GM12872 (cell line): ENCODE measurements at regions not wholly inside any gene's neighbourhood (a gene's known extent, or its start where the extent isn't known, plus 50 kb on each side); places are given as distances from the start of the nearest gene placed in this dataset.

Experiments used
- TF ChIP-seq, protein P1 (sequence below): IDR thresholded peaks from 3 replicates; pipeline ENCODE4 v1.5.1; 2011; ENCODE audit warnings: low read depth, mild to moderate bottlenecking, low read length, moderate library complexity; ENCODE audit not compliant: insufficient read depth

DNA sequence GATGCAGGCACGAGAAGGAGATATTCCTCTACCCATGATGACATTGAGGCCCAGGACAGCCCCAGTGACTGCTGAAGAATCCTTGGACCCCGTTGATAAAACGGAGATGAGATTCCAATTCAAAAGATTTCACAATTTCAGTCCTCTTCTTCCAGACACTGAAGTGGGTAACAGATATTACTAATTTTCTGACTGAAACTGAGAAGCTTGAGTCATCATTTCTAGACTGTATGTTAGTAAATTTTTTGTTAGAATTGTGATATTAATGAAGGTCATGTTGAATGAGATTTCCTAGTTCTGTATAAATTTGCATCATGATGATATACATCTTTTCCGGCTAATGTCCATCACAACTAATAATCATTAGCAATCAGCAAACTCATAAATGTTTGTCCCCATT lies 185.8 kb downstream of the CHRM3 start:
- TF ChIP-seq, protein P1, sequence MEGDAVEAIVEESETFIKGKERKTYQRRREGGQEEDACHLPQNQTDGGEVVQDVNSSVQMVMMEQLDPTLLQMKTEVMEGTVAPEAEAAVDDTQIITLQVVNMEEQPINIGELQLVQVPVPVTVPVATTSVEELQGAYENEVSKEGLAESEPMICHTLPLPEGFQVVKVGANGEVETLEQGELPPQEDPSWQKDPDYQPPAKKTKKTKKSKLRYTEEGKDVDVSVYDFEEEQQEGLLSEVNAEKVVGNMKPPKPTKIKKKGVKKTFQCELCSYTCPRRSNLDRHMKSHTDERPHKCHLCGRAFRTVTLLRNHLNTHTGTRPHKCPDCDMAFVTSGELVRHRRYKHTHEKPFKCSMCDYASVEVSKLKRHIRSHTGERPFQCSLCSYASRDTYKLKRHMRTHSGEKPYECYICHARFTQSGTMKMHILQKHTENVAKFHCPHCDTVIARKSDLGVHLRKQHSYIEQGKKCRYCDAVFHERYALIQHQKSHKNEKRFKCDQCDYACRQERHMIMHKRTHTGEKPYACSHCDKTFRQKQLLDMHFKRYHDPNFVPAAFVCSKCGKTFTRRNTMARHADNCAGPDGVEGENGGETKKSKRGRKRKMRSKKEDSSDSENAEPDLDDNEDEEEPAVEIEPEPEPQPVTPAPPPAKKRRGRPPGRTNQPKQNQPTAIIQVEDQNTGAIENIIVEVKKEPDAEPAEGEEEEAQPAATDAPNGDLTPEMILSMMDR: no peak

DNA sequence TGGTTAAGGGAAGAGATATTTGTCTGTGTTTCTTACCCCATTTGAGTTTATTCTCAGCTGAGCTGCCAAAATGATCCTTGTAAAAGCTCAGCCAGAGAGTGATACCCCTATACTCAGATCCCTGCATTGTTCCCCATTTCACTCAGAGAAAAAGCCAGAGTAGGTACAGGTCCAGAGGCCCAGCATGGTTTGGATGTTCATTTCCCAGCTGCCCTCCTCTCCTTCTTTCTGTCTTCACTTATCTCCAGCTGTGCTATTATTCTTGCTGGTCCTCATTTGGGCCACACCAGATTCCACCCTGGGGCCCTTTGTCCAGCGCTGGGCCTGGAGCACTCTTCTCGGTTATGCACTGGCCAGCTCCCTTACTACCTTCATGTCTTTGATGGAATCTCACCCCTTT lies 187.7 kb downstream of the CHRM3 start:
- TF ChIP-seq, protein P1: no peak

DNA sequence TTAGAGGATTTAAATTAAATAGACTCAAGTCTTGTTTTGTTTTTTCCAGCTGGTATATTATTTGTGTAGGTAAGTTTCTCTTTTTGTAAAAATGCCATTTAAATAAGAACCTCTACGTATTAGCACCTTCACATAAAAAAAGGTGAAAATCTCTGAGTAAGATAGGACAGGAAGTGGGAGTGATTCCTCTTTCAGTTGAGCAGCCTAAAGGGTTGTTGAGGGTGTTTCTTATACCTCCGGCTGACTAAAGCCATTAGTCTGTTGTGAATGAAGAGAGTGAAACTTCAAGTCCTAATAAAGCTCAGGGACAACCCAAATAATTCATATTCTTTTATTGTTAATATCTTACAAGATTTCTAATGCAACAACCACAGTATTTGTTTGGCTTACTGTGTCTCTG lies 188.7 kb downstream of the CHRM3 start:
- TF ChIP-seq, protein P1: no peak

DNA sequence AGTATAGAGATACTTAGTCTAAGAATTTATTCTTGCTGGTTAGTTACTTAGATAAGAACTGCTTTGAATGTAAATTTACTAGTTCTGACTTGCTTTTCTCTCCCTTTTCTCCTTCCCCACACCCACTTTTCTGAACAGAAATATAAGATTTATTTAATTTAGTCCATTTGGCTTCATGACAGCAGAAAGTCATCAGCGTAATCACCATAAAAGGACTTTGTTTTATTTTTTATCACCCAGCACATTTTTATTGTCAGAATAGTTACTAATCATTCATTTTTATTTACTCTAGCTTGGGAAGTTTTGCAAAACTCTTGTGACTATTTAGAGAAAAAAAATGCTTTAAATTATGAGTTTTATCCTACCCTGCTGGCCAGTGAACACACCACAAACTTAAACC lies 197.2 kb downstream of the CHRM3 start:
- TF ChIP-seq, protein P1: no peak

DNA sequence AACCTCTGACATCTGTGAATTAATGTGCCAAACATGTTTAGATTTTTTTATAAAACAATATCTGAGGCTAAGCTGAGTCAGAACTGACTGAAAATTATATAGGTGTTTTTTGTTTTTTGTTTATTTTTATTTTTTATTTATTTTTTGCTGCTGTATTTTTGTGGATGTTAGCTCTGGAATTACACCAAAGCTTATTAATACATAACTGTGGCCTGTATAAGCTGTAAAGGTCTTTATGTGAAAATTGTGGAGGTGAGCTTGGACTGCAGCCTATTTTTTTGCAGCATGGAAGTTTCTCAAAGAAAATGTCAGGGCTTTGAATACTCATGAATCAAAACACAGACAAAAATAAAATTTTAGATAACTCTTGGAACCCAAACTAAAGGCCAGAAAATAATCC lies 199.8 kb downstream of the CHRM3 start:
- TF ChIP-seq, protein P1: no peak

DNA sequence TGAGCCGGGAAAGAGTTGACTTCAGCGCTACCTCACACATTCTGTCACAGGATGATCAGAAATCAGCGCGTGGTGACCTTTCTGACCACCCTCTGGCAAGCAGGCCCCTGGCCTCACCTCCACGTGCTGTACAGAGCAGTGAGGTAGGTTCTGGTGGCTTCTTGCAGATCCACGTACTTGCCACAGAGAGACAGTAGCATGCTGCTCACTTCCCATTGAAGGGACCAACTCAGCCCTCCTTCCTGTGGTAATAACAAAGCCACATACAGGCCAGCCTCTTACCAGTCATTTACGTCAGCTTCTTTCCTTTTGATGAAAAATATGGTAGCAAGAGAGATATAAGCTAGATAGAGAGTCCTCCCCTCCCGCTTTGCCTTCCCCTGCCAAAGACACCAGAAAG lies 200.7 kb downstream of the CHRM3 start:
- TF ChIP-seq, protein P1: no peak

DNA sequence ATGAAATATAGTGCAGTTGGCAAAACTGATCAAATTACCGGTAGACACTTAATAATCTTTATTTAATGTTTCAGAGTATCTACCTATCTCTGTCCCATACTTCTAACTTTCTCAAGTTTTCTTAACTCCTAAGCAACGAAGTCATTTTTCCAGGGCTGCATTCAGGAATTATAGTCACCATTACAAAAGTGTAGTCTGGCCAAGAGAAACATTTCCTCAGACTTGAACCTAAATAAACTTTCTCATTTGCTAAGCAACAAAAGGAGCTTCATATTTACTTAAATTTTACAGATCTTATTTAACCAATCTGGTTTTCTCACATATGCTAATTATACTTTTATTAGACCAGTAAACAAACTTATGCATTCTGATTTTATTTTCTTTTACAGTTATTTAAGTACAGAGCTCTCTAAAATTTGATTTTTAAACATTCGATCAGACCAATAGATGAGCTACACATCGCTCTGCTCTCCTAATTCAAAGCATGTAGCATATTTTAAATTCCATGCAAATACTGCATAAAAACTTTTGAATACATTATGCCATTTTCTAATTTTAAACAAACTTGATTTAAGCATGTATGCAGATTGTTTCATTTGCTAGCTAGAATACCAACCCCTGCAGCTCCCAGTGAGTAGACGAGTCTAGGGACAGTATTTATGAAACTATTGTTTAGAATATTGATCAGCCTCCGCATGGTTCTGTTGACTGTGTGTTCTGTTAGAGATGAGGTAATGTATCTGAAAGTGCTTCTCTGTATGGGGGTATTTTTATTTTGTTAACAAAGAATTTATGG lies 201.4 kb downstream of the CHRM3 start:
- TF ChIP-seq, protein P1: no peak
